ENCODE measurements at regions not wholly inside any gene's neighbourhood (a gene's known extent, or its start where the extent isn't known, plus 50 kb on each side); places are given as distances from the start of the nearest gene placed in this dataset.

DNA sequence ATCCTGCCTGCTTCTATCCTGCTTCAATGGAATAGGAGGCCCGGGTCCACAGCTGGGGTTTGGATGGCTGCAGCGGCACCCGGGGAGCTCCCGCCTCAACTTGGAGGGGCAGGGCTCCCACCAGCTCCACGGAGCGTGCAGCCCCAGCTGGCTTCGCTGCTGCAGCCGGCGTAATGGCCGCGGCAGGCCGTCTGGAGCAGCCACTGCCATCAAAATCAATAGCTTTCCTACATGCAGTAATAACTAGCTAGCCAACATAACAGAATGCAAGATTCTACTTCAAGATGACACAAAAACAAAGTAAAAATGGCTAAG lies 154.2 kb upstream of the RMP24 start:
- TF ChIP-seq, protein P1, sequence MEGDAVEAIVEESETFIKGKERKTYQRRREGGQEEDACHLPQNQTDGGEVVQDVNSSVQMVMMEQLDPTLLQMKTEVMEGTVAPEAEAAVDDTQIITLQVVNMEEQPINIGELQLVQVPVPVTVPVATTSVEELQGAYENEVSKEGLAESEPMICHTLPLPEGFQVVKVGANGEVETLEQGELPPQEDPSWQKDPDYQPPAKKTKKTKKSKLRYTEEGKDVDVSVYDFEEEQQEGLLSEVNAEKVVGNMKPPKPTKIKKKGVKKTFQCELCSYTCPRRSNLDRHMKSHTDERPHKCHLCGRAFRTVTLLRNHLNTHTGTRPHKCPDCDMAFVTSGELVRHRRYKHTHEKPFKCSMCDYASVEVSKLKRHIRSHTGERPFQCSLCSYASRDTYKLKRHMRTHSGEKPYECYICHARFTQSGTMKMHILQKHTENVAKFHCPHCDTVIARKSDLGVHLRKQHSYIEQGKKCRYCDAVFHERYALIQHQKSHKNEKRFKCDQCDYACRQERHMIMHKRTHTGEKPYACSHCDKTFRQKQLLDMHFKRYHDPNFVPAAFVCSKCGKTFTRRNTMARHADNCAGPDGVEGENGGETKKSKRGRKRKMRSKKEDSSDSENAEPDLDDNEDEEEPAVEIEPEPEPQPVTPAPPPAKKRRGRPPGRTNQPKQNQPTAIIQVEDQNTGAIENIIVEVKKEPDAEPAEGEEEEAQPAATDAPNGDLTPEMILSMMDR (IDR thresholded peaks at IDR 0.05) = no peak
- TF ChIP-seq POLR2A (IDR thresholded peaks at IDR 0.05) = no peak

Measured in adrenal gland (tissue), 5 donors.